Fibroblast of lung (primary cell): ENCODE measurements at regions not wholly inside any gene's neighbourhood (a gene's known extent, or its start where the extent isn't known, plus 50 kb on each side); places are given as distances from the start of the nearest gene placed in this dataset.

ENCODE experiments used
- DNase-seq, 2 donors: peaks; one replicate each; pipeline versions ENCODE4 v3.0.0 to v3.0.0-alpha.2; 2010; ENCODE audit warnings: low read depth in 2 of 2
- H2AFZ ChIP-seq: 2 replicates; pipeline ENCODE4 v1.5.1; 2012; ENCODE audit warnings: low read length, control low read depth, inconsistent platforms
- H3K27ac ChIP-seq: 2 replicates; pipeline ENCODE4 v1.5.1; 2011; ENCODE audit warnings: low read length, control low read depth; ENCODE audit not compliant: insufficient read depth
- H3K27me3 ChIP-seq: 2 replicates; pipeline ENCODE4 v1.5.1; 2011; ENCODE audit warnings: mild to moderate bottlenecking, low read length; ENCODE audit not compliant: control insufficient read depth, insufficient read depth
- H3K36me3 ChIP-seq: 2 replicates; pipeline ENCODE4 v1.5.1; 2011; ENCODE audit warnings: low read length; ENCODE audit not compliant: control insufficient read depth, insufficient read depth
- H3K4me1 ChIP-seq: 2 replicates; pipeline ENCODE4 v1.5.1; 2011; ENCODE audit warnings: low read length; ENCODE audit not compliant: control insufficient read depth, insufficient read depth; ENCODE audit errors: extremely low read depth
- H3K4me2 ChIP-seq: 2 replicates; pipeline ENCODE4 v1.5.1; 2011; ENCODE audit warnings: low read length, control low read depth; ENCODE audit not compliant: insufficient read depth; ENCODE audit errors: extremely low read depth
- H3K4me3 ChIP-seq, 4 experiments: fragments of 200-600 bp in 1 of 4; sonication (generic) in 1 of 4; replicated peaks in 1 of 4; 2 replicates each; pipeline ENCODE4 v1.5.1; 2011 to 2016; ENCODE audit warnings: low read length in 4 of 4, low read depth in 3 of 4, mild to moderate bottlenecking in 3 of 4, control low read depth in 2 of 4, inconsistent platforms in 1 of 4, mixed read lengths in 1 of 4; ENCODE audit not compliant: insufficient read depth in 1 of 4; ENCODE audit errors: control extremely low read depth in 1 of 4
- H3K79me2 ChIP-seq: 2 replicates; pipeline ENCODE4 v1.5.1; 2012; ENCODE audit warnings: mild to moderate bottlenecking, low read length, inconsistent platforms; ENCODE audit not compliant: control insufficient read depth, insufficient read depth
- H3K9ac ChIP-seq: 2 replicates; pipeline ENCODE4 v1.5.1; 2011; ENCODE audit warnings: mild to moderate bottlenecking, low read length, control low read depth; ENCODE audit not compliant: insufficient read depth
- H3K9me3 ChIP-seq: 2 replicates; pipeline ENCODE4 v1.5.1; 2012; ENCODE audit warnings: low read depth, low read length; ENCODE audit not compliant: control insufficient read depth, insufficient read depth
- H4K20me1 ChIP-seq: 2 replicates; pipeline ENCODE4 v1.5.1; 2011; ENCODE audit warnings: low read length; ENCODE audit not compliant: control insufficient read depth, insufficient read depth; ENCODE audit errors: extremely low read depth
- EZH2 ChIP-seq: IDR thresholded peaks from 2 replicates; pipeline ENCODE4 v1.5.1; 2012; ENCODE audit warnings: low read length, control low read depth, mild to moderate bottlenecking; ENCODE audit errors: missing control alignments
- TF ChIP-seq, protein P1 (sequence below), 2 donors: IDR thresholded peaks in 1 of 2; conservative IDR thresholded peaks in 1 of 2; 1 replicate in 1 of 2; 2 replicates in 1 of 2; pipeline ENCODE4 v1.5.1; 2011 to 2012; ENCODE audit warnings: low read length in 2 of 2, control low read depth in 1 of 2, inconsistent platforms in 1 of 2, low read depth in 1 of 2, mild to moderate bottlenecking in 1 of 2

DNA sequence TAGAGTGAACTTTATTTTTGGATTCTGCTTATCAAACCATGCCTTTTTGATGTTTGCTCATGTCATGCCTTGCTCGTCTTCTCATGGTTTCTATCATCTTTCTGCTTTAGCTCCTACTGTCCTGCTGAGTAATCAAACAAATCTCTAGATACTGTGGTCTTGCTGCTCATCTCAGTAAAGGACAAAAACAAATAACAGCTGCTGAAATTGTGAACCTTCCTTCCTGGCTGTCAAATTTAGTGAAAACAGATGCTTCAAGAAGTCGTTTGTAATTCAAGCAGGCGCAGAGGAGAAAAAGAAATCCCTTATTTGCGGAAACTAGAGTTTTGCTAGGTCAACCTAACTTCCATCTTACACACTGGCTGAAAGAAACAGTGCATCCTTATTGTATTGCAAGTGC is 616.1 kb upstream of the ALCAM start:
- peaks cover under 1% of the 10 kb centered on the region for H3K4me1 ChIP-seq
- no peak overlapping the region for H3K27ac ChIP-seq
- no peak for DNase-seq
- peak overlapping the region; percentile 30 for H2AFZ ChIP-seq
- H3K4me3 ChIP-seq, result no peak overlapping the region
- H4K20me1 ChIP-seq, result no peaks in the 10 kb centered on the region
- no peak overlapping the region for H3K4me2 ChIP-seq
- TF ChIP-seq EZH2, result no peak
- TF ChIP-seq, protein P1, sequence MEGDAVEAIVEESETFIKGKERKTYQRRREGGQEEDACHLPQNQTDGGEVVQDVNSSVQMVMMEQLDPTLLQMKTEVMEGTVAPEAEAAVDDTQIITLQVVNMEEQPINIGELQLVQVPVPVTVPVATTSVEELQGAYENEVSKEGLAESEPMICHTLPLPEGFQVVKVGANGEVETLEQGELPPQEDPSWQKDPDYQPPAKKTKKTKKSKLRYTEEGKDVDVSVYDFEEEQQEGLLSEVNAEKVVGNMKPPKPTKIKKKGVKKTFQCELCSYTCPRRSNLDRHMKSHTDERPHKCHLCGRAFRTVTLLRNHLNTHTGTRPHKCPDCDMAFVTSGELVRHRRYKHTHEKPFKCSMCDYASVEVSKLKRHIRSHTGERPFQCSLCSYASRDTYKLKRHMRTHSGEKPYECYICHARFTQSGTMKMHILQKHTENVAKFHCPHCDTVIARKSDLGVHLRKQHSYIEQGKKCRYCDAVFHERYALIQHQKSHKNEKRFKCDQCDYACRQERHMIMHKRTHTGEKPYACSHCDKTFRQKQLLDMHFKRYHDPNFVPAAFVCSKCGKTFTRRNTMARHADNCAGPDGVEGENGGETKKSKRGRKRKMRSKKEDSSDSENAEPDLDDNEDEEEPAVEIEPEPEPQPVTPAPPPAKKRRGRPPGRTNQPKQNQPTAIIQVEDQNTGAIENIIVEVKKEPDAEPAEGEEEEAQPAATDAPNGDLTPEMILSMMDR (conservative IDR thresholded peaks at IDR 0.05 in 1 of 2, IDR thresholded peaks at IDR 0.05 in 1 of 2; ENCODE audit: low read depth in 1 of 2, low read length in 2 of 2), result no peak
- H3K9ac ChIP-seq, result no peak overlapping the region
- H3K79me2 ChIP-seq, result no peaks in the 10 kb centered on the region
- no peaks in the 10 kb centered on the region for H3K9me3 ChIP-seq
- no peaks in the 10 kb centered on the region for H3K36me3 ChIP-seq
- H3K27me3 ChIP-seq, result no peaks in the 10 kb centered on the region

DNA sequence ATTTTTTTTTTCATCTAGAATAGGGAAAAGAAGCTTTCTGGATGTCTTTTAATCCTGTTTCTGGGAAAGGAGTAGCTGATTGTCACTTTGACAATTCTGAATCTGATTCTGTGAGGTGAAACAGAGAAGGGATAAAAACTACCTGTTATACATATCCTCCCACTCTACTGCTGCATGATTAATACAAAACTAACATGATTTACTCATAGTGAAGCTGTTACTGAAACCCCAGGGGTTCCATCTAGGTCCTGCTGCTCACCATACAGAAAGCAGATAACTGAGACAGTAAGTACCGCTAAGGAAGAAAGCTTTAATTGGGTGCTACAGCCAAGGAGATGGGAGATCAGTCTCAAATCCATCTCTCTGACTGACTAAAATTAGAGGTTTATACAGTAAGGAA is 610.9 kb upstream of the ALCAM start:
- Histone ChIP-seq H3K79me2 (no peaks in the 10 kb centered on the region), H3K36me3 (no peaks in the 10 kb centered on the region), H3K27me3 (no peaks in the 10 kb centered on the region), H3K4me1 (no peaks in the 10 kb centered on the region), H3K9ac (no peak overlapping the region), H2AFZ (no peak overlapping the region), H3K27ac (no peak overlapping the region), H4K20me1 (no peaks in the 10 kb centered on the region), H3K4me2 (no peak overlapping the region), H3K4me3 (no peak overlapping the region), H3K9me3 (no peaks in the 10 kb centered on the region)
- DNase-seq, result no peak
- no peak for TF ChIP-seq EZH2
- TF ChIP-seq, protein P1 (conservative IDR thresholded peaks at IDR 0.05 in 1 of 2, IDR thresholded peaks at IDR 0.05 in 1 of 2; ENCODE audit: low read depth in 1 of 2, low read length in 2 of 2), result no peak

DNA sequence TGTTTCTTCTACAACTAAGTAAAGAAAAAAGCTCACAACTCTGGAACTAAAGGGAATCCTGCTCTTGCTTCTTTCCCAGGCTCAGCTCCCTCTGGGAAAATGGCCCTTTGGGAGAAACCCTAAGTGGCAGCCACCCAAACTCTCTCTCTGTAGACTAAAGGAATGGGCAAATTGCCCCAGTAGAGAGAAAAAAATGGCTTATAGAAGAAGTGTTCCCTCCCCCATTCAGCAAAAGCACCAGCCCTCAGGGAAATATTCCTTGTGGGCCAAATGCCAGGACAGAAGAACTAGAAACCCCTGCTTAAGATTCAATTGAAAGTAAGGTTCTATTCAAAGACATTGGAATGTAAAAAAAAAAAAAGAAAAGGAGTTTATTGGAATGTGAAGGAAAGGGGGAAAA is 603.7 kb upstream of the ALCAM start:
- H3K79me2 ChIP-seq, result no peaks in the 10 kb centered on the region
- no peak overlapping the region for H3K9ac ChIP-seq
- no peaks in the 10 kb centered on the region for H3K27me3 ChIP-seq
- no peak overlapping the region for H3K4me3 ChIP-seq
- TF ChIP-seq, protein P1 (conservative IDR thresholded peaks at IDR 0.05 in 1 of 2, IDR thresholded peaks at IDR 0.05 in 1 of 2; ENCODE audit: low read depth in 1 of 2, low read length in 2 of 2), result no peak
- TF ChIP-seq EZH2, result no peak
- H3K27ac ChIP-seq, result no peak overlapping the region
- H4K20me1 ChIP-seq, result no peaks in the 10 kb centered on the region
- no peaks in the 10 kb centered on the region for H3K36me3 ChIP-seq
- H3K4me2 ChIP-seq, result no peak overlapping the region
- no peak overlapping the region for H2AFZ ChIP-seq
- no peaks in the 10 kb centered on the region for H3K9me3 ChIP-seq
- no peaks in the 10 kb centered on the region for H3K4me1 ChIP-seq
- DNase-seq, result peak; percentile 44 to 63
